ENCODE measurements at regions not wholly inside any gene's neighbourhood (a gene's known extent, or its start where the extent isn't known, plus 50 kb on each side); places are given as distances from the start of the nearest gene placed in this dataset.

GRCh38 chr11:109853156-109853776 is 239.9 kb upstream of the ZC3H12C start:
- peak; percentile 72 for TF ChIP-seq CTCF (IDR thresholded peaks at IDR 0.05)
- Mint-ChIP-seq H3K27ac (ENCODE audit: unreplicated experiment) (no peak overlapping the region), H3K4me1 (ENCODE audit: unreplicated experiment) (peaks cover 14% of the 10 kb centered on the region), H3K4me3 (ENCODE audit: unreplicated experiment) (no peak overlapping the region), H3K9me3 (ENCODE audit: unreplicated experiment) (no peaks in the 10 kb centered on the region), H3K36me3 (ENCODE audit: unreplicated experiment) (no peaks in the 10 kb centered on the region), H3K27me3 (ENCODE audit: unreplicated experiment) (no peaks in the 10 kb centered on the region)
- DNase-seq (ENCODE audit: extremely low spot score, unreplicated experiment): no peak

DNA sequence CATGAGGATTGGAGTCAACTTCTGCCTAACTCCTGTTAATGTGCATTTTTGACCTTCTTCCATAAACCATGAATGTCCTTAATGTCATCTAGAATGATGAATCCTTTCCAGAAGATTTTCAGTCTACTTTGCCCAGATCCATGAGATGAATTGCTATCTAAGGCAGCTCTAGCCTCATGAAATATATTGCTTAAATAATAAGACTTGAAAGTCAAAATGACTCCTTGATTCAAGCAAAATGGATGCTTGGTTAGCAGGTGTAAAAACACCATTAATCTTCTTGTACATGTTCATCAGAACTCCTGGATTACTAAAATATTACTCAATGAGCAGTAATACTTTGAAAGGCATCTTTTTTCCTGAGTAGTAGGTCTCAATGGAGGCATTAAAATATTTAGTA is 238.5 kb upstream of the ZC3H12C start:
- Mint-ChIP-seq H3K36me3 (ENCODE audit: unreplicated experiment) (no peaks in the 10 kb centered on the region), H3K27ac (ENCODE audit: unreplicated experiment) (no peak overlapping the region)

DNA sequence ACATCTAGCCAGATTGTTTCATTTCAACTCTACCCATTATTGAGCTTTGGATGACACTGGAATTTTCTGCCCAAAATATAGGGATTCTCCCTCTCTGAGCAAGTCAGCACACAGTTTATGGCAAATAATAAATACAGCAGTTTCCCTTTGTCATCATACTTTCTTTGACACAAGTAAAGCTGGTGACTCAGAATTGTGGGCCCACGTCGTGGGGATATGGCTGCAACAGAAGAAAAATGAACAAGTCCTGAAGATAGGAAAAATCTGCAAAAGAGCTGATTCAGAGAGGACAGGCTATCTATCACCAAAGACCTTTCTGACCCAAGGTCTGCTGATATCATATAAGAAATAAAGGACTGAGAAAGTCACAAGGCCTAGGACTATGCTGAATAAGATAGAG is 236.3 kb upstream of the ZC3H12C start:
- Mint-ChIP-seq H3K4me1 (ENCODE audit: unreplicated experiment) (peaks cover 5% of the 10 kb centered on the region), H3K36me3 (ENCODE audit: unreplicated experiment) (no peaks in the 10 kb centered on the region), H3K27me3 (ENCODE audit: unreplicated experiment) (no peaks in the 10 kb centered on the region), H3K9me3 (ENCODE audit: unreplicated experiment) (no peaks in the 10 kb centered on the region), H3K27ac (ENCODE audit: unreplicated experiment) (no peak overlapping the region), H3K4me3 (ENCODE audit: unreplicated experiment) (no peak overlapping the region)
- TF ChIP-seq CTCF (IDR thresholded peaks at IDR 0.05): no peak
- no peak for DNase-seq (ENCODE audit: extremely low spot score, unreplicated experiment)

More for the DNA sequence above, 238.5 kb upstream of the ZC3H12C start:
- Mint-ChIP-seq H3K4me3 (ENCODE audit: unreplicated experiment) (no peak overlapping the region), H3K9me3 (ENCODE audit: unreplicated experiment) (no peaks in the 10 kb centered on the region), H3K27me3 (ENCODE audit: unreplicated experiment) (no peaks in the 10 kb centered on the region), H3K4me1 (ENCODE audit: unreplicated experiment) (peaks cover 14% of the 10 kb centered on the region)
- DNase-seq (ENCODE audit: extremely low spot score, unreplicated experiment): no peak
- TF ChIP-seq CTCF (IDR thresholded peaks at IDR 0.05): no peak

GRCh38 chr11:109857637-109858036 is 235.6 kb upstream of the ZC3H12C start:
- Mint-ChIP-seq H3K9me3 (ENCODE audit: unreplicated experiment) (no peaks in the 10 kb centered on the region), H3K4me3 (ENCODE audit: unreplicated experiment) (no peak overlapping the region), H3K27ac (ENCODE audit: unreplicated experiment) (no peak overlapping the region), H3K36me3 (ENCODE audit: unreplicated experiment) (no peaks in the 10 kb centered on the region), H3K4me1 (ENCODE audit: unreplicated experiment) (peaks cover 1% of the 10 kb centered on the region), H3K27me3 (ENCODE audit: unreplicated experiment) (no peaks in the 10 kb centered on the region)
- no peak for TF ChIP-seq CTCF (IDR thresholded peaks at IDR 0.05)
- DNase-seq (ENCODE audit: extremely low spot score, unreplicated experiment): no peak

- peaks cover 5% of the 10 kb centered on the region for H3K4me1 Mint-ChIP-seq (ENCODE audit: unreplicated experiment)
- no peaks in the 10 kb centered on the region for H3K9me3 Mint-ChIP-seq (ENCODE audit: unreplicated experiment)
- H3K27ac Mint-ChIP-seq (ENCODE audit: unreplicated experiment): no peak overlapping the region
- no peak for TF ChIP-seq CTCF (IDR thresholded peaks at IDR 0.05)
- H3K27me3 Mint-ChIP-seq (ENCODE audit: unreplicated experiment): no peaks in the 10 kb centered on the region
- H3K4me3 Mint-ChIP-seq (ENCODE audit: unreplicated experiment): no peak overlapping the region
- no peak for DNase-seq (ENCODE audit: extremely low spot score, unreplicated experiment)
- no peaks in the 10 kb centered on the region for H3K36me3 Mint-ChIP-seq (ENCODE audit: unreplicated experiment)
These were observed 235.0 kb upstream of the ZC3H12C start for GRCh38 chr11:109858152-109858551.

Measured in osteocyte (in vitro differentiated cells).